ENCODE measurements at regions not wholly inside any gene's neighbourhood (a gene's known extent, or its start where the extent isn't known, plus 50 kb on each side); places are given as distances from the start of the nearest gene placed in this dataset.

DNA sequence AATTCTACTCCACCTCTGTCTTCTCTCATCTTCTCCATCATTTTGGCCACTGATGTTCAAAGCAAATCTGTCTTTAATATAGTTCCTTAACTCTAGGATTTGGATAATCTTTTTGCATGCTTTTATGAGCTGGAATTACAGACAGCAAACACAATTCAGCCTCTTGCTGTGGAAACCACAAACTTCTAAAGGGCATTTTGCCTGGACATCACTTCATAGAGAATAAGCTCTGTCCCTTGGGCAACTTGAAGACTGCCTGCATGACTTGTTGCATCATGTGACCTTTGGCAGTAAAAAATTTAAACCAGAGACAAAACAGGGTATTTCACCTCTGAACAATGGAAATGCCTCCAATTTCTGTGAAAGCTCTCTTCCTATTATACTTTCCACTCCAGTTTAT lies 74.1 kb upstream of the HDDC2 start:
- H2BK12ac ChIP-seq (ENCODE audit: insufficient read length, low read depth, low read length) = no peak overlapping the region
- no peak overlapping the region for H2AK5ac ChIP-seq (ENCODE audit: insufficient read length, low read length)
- H2AFZ ChIP-seq (ENCODE audit: low read length) = no peak overlapping the region
- no peak overlapping the region for H3K14ac ChIP-seq (ENCODE audit: insufficient read depth, low read length)
- H3K27me3 ChIP-seq (ENCODE audit: insufficient read depth, low read length) = no peaks in the 10 kb centered on the region
- no peak overlapping the region for H4K91ac ChIP-seq (ENCODE audit: insufficient read length, low read depth, low read length)
- TF ChIP-seq, protein P1, sequence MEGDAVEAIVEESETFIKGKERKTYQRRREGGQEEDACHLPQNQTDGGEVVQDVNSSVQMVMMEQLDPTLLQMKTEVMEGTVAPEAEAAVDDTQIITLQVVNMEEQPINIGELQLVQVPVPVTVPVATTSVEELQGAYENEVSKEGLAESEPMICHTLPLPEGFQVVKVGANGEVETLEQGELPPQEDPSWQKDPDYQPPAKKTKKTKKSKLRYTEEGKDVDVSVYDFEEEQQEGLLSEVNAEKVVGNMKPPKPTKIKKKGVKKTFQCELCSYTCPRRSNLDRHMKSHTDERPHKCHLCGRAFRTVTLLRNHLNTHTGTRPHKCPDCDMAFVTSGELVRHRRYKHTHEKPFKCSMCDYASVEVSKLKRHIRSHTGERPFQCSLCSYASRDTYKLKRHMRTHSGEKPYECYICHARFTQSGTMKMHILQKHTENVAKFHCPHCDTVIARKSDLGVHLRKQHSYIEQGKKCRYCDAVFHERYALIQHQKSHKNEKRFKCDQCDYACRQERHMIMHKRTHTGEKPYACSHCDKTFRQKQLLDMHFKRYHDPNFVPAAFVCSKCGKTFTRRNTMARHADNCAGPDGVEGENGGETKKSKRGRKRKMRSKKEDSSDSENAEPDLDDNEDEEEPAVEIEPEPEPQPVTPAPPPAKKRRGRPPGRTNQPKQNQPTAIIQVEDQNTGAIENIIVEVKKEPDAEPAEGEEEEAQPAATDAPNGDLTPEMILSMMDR (conservative IDR thresholded peaks at IDR 0.05) = no peak
- no peaks in the 10 kb centered on the region for H3K23me2 ChIP-seq (ENCODE audit: insufficient read length, low read depth, low read length, poor library complexity, severe bottlenecking)
- no peaks in the 10 kb centered on the region for H3K36me3 Mint-ChIP-seq (ENCODE audit: insufficient read depth in 1 of 3, low read depth in 3 of 3)
- no peak overlapping the region for H3K4me2 ChIP-seq (ENCODE audit: insufficient read depth, insufficient read length, low read length)
- H3K56ac ChIP-seq (ENCODE audit: insufficient read length, low read depth, low read length) = no peak overlapping the region
- H3T11ph ChIP-seq (ENCODE audit: low read length) = no peak overlapping the region
- H3K27ac ChIP-seq (ENCODE audit: insufficient read length, low read depth, low read length) = no peak overlapping the region
- H3K9me3 Mint-ChIP-seq = no peaks in the 10 kb centered on the region
- H3K23ac ChIP-seq (ENCODE audit: insufficient read length, low read depth, low read length) = no peak overlapping the region
- H3K4ac ChIP-seq (ENCODE audit: low read depth, low read length) = no peak overlapping the region
- no peak overlapping the region for H2BK20ac ChIP-seq (ENCODE audit: low read depth, low read length, poor library complexity, severe bottlenecking)
- H4K8ac ChIP-seq (replicated peaks; ENCODE audit: insufficient read length, low read depth, low read length) = no peak overlapping the region
- no peaks in the 10 kb centered on the region for H3K9me3 ChIP-seq (ENCODE audit: control insufficient read depth, low read depth, low read length)
- no peak overlapping the region for H2BK5ac ChIP-seq (ENCODE audit: insufficient read length, low read length)
- no peak for DNase-seq
- peaks cover 6 to 8% of the 10 kb centered on the region in 2 experiments for H3K4me1 Mint-ChIP-seq
- no peaks in the 10 kb centered on the region for H3K27me3 Mint-ChIP-seq (ENCODE audit: low read depth)
- H3K9ac ChIP-seq (ENCODE audit: extremely low read depth, insufficient read length, low read length) = no peak overlapping the region
- no peak overlapping the region for H2BK120ac ChIP-seq (ENCODE audit: low read depth, low read length, poor library complexity, severe bottlenecking)
- peaks cover 4% of the 10 kb centered on the region; the same call in 1 of the 2 replicates for H3K4me1 ChIP-seq (ENCODE audit: insufficient read depth, low read length)
- no peak overlapping the region for H2BK15ac ChIP-seq (ENCODE audit: low read depth, low read length)
- H3K18ac ChIP-seq (ENCODE audit: insufficient read length, low read depth, low read length) = no peak overlapping the region
- H4K20me1 ChIP-seq (ENCODE audit: control insufficient read depth, insufficient read depth, insufficient read length) = no peaks in the 10 kb centered on the region
- H3K79me1 ChIP-seq (ENCODE audit: insufficient read depth, low read depth, low read length, poor library complexity, severe bottlenecking) = no peaks in the 10 kb centered on the region
- no peaks in the 10 kb centered on the region for H3K79me2 ChIP-seq (ENCODE audit: insufficient read depth, low read length)
- no peak overlapping the region for H3K27ac Mint-ChIP-seq
- no peak overlapping the region for H4K5ac ChIP-seq (ENCODE audit: insufficient read length, low read depth, low read length)
- no peak overlapping the region for H3K4me3 Mint-ChIP-seq
